Muscle of arm (tissue), 1 donor: ENCODE measurements at regions not wholly inside any gene's neighbourhood (a gene's known extent, or its start where the extent isn't known, plus 50 kb on each side); places are given as distances from the start of the nearest gene placed in this dataset.
"Not testable (repeated sequence)": the region's sequence is repeated elsewhere in the genome, so short reads cannot be mapped to it uniquely, and the experiment has no call there.

Experiments
- DNase-seq: peaks from one replicate; pipeline ENCODE4 v3.0.0-alpha.2; 2013

GRCh38 chr6:122276637-122277036 is 122.8 kb upstream of the HSF2 start:
- no peak for DNase-seq

GRCh38 chr6:122280105-122281021 is 119.1 kb upstream of the HSF2 start:
- DNase-seq, result not testable (repeated sequence)

- DNase-seq, result no peak
Measured at GRCh38 chr6:122283884-122284283, 115.6 kb upstream of the HSF2 start.

- DNase-seq, result no peak
Measured at GRCh38 chr6:122284848-122285247, 114.6 kb upstream of the HSF2 start.

- DNase-seq, result no peak
Measured at GRCh38 chr6:122285292-122285913, 114.0 kb upstream of the HSF2 start.

GRCh38 chr6:122286512-122286911 is 112.9 kb upstream of the HSF2 start:
- no peak for DNase-seq

- DNase-seq, result peak; percentile 31
Measured at GRCh38 chr6:122289762-122290539, 109.5 kb upstream of the HSF2 start.

GRCh38 chr6:122297010-122297409 is 102.4 kb upstream of the HSF2 start:
- no peak for DNase-seq

- DNase-seq, result no peak
Measured at GRCh38 chr6:122302067-122302466, 97.4 kb upstream of the HSF2 start.

GRCh38 chr6:122307577-122307976 is 91.9 kb upstream of the HSF2 start:
- no peak for DNase-seq

- no peak for DNase-seq
Measured at GRCh38 chr6:122308074-122308473, 91.4 kb upstream of the HSF2 start.

- DNase-seq, result no peak
Measured at GRCh38 chr6:122315842-122316241, 83.6 kb upstream of the HSF2 start.

- DNase-seq, result peak; percentile 36
Measured at GRCh38 chr6:122322824-122323223, 76.6 kb upstream of the HSF2 start.

GRCh38 chr6:122323361-122323760 is 76.1 kb upstream of the HSF2 start:
- no peak for DNase-seq

GRCh38 chr6:122330315-122330714 is 69.1 kb upstream of the HSF2 start:
- DNase-seq, result no peak

GRCh38 chr6:122337645-122338044 is 61.8 kb upstream of the HSF2 start:
- no peak for DNase-seq

- no peak for DNase-seq
Measured at GRCh38 chr6:122339661-122340060, 59.8 kb upstream of the HSF2 start.

GRCh38 chr6:122347280-122347679 is 52.2 kb upstream of the HSF2 start:
- peak; percentile 41 for DNase-seq

GRCh38 chr6:122347751-122348150 is 51.7 kb upstream of the HSF2 start:
- DNase-seq, result no peak
